ENCODE measurements at regions not wholly inside any gene's neighbourhood (a gene's known extent, or its start where the extent isn't known, plus 50 kb on each side); places are given as distances from the start of the nearest gene placed in this dataset.

DNA sequence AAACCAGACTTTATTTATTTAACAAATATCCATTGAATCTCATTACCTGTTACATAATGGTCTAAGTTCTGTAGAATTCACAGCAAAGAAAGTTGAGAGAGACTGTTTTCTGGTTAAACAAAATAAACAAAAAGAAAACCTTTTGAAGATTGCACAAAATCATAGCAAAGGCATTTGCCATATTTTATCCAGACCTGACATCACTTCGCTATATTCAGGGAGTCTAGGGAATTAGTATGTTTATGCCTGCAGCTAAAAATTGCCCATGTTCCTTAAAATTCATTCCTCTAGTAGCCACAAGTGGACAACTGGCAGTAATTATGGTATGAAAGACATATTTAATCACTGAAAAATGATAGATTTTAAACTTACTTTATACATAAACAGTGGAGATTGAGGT is 577.0 kb upstream of the DAB2 start:
- Histone ChIP-seq H3K4me1 (ENCODE audit: low read depth) (no peaks in the 10 kb centered on the region), H3K36me3 (ENCODE audit: low read depth) (no peaks in the 10 kb centered on the region), H3K4me3 (no peak overlapping the region), H3K9me3 (no peaks in the 10 kb centered on the region)
- DNase-seq (no peak), ATAC-seq (no peak)
- intact Hi-C loops (cut with DNase I, micrococcal nuclease), result no loop called here
- TF ChIP-seq, protein P1, sequence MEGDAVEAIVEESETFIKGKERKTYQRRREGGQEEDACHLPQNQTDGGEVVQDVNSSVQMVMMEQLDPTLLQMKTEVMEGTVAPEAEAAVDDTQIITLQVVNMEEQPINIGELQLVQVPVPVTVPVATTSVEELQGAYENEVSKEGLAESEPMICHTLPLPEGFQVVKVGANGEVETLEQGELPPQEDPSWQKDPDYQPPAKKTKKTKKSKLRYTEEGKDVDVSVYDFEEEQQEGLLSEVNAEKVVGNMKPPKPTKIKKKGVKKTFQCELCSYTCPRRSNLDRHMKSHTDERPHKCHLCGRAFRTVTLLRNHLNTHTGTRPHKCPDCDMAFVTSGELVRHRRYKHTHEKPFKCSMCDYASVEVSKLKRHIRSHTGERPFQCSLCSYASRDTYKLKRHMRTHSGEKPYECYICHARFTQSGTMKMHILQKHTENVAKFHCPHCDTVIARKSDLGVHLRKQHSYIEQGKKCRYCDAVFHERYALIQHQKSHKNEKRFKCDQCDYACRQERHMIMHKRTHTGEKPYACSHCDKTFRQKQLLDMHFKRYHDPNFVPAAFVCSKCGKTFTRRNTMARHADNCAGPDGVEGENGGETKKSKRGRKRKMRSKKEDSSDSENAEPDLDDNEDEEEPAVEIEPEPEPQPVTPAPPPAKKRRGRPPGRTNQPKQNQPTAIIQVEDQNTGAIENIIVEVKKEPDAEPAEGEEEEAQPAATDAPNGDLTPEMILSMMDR (IDR thresholded peaks at IDR 0.05), result no peak

DNA sequence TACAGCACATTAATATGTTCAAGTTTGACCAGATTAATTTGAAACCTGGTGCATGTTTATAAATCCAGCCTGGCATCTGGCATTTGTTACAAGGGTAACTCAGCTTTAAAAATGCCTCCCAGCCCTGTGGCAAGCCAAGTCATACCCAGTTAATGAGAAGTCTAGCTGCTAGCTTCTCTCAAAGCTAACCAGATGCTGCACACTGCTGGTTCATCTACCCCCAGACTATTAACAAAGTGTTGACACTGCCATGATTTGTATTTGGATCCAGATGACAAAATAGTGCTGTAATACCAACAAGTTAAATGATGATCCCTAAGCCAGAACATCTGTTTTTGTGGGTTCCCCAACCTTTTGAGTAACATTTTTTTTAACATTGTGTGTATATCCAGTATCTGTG is 573.7 kb upstream of the DAB2 start:
- H3K36me3 ChIP-seq (ENCODE audit: low read depth), result no peaks in the 10 kb centered on the region
- no peak overlapping the region for H3K4me3 ChIP-seq
- no peak for DNase-seq
- H3K4me1 ChIP-seq (ENCODE audit: low read depth), result no peaks in the 10 kb centered on the region
- no peaks in the 10 kb centered on the region for H3K9me3 ChIP-seq
- TF ChIP-seq, protein P1 (IDR thresholded peaks at IDR 0.05), result no peak
- no peak for ATAC-seq
- intact Hi-C loops (cut with DNase I, micrococcal nuclease), result no loop called here

DNA sequence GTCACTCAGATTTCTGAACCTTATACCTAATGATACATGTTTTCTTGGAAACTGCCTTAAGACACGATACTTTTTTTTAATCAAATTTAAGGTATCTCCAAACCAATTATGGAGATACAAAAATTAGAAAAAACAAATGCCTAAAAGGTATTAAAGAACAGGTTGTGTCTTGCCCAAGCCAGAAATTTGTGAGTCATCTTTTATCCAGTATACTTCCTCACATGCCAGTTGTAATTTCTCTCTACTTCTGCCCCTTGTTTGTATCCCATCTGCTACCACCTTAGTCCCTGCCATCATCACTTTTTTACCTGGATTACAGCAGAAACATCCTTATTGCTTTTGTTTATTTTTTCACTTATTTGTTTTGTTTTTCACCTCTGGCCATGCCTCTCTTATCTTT is 571.2 kb upstream of the DAB2 start:
- TF ChIP-seq, protein P1 (IDR thresholded peaks at IDR 0.05), result no peak
- H3K4me1 ChIP-seq (ENCODE audit: low read depth), result no peaks in the 10 kb centered on the region
- H3K4me3 ChIP-seq, result no peak overlapping the region
- DNase-seq (no peak), ATAC-seq (no peak)
- intact Hi-C loops (cut with DNase I, micrococcal nuclease), result no loop called here
- no peaks in the 10 kb centered on the region for H3K9me3 ChIP-seq
- no peaks in the 10 kb centered on the region for H3K36me3 ChIP-seq (ENCODE audit: low read depth)

DNA sequence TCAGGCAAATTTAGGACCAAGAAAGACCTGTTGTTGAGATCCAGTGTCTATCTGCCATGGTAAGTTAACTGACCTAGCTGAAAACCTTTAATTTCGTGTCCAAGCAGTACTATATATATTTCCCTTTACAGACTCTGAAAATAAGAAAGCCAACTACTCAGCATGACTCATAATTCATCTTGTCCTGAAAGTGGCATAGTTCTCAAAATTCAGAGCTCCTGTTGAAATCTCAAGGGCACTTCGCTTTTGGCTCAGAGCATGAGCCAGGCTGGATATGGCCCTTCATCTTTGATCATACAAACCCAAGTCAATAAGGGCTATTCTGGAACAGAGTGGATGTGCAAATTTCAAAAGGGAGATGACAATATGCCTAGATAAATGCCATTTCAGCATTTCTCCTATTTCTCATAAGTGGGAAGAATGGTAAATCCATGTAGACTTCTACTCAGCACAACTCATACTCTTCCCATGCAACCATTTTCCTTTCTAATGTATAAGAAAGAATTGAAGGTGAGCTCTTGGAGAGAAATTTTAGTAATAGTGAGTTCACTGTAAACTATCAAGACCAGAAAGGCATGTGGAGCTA is 567.9 kb upstream of the DAB2 start:
- no peaks in the 10 kb centered on the region for H3K9me3 ChIP-seq
- DNase-seq (no peak), ATAC-seq (no peak)
- H3K4me1 ChIP-seq (ENCODE audit: low read depth), result no peaks in the 10 kb centered on the region
- no peak overlapping the region for H3K4me3 ChIP-seq
- H3K36me3 ChIP-seq (ENCODE audit: low read depth), result no peaks in the 10 kb centered on the region
- TF ChIP-seq, protein P1 (IDR thresholded peaks at IDR 0.05), result no peak
- intact Hi-C loops (cut with DNase I, micrococcal nuclease), result no loop called here

DNA sequence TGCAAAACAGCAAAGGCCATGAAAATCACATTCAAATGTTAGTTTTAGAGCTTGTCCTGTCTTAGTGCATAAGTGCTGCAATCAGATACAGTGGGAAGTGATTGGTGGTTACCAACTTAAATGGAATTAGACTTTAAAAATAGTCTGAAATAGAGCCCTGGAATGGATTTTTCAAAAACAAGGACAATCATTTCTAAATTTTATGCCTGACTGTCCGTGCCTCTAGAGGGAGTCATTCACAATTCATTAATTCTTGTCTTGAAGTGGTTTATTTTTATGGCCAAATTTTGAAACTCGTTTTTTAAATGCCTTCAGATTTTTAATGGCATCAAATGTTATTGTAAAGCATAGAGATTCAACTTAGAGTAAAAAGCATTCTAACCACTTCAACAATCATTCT is 561.8 kb upstream of the DAB2 start:
- no peak overlapping the region for H3K4me3 ChIP-seq
- TF ChIP-seq, protein P1 (IDR thresholded peaks at IDR 0.05), result no peak
- intact Hi-C loops (cut with DNase I, micrococcal nuclease), result no loop called here
- no peaks in the 10 kb centered on the region for H3K36me3 ChIP-seq (ENCODE audit: low read depth)
- no peaks in the 10 kb centered on the region for H3K4me1 ChIP-seq (ENCODE audit: low read depth)
- no peak for DNase-seq
- no peaks in the 10 kb centered on the region for H3K9me3 ChIP-seq
- no peak for ATAC-seq

DNA sequence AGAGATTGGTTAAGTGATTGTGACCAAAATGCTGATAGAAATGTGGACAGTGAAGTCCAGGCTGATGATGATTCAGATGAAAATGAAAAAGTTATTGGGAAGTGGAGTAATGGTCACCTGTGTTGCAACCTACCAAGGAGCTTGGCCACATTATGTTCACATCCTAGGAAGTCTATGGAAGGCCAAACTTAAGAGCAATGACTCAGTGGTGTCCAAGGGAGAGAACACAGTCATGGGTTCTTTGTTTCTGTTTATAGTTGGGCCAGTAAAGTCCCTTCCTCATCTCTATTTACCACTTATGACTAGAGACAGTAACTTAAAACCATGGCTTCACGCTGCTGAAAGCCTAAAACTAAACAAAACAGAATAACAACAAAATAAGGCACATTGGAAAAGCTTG is 555.3 kb upstream of the DAB2 start:
- DNase-seq, result no peak
- no peak overlapping the region for H3K4me3 ChIP-seq
- H3K36me3 ChIP-seq (ENCODE audit: low read depth), result no peaks in the 10 kb centered on the region
- intact Hi-C loops (cut with DNase I, micrococcal nuclease), result no loop called here
- no peak for ATAC-seq
- no peaks in the 10 kb centered on the region for H3K4me1 ChIP-seq (ENCODE audit: low read depth)
- H3K9me3 ChIP-seq, result no peaks in the 10 kb centered on the region
- TF ChIP-seq, protein P1 (IDR thresholded peaks at IDR 0.05), result no peak
